ENCODE measurements at regions not wholly inside any gene's neighbourhood (a gene's known extent, or its start where the extent isn't known, plus 50 kb on each side); places are given as distances from the start of the nearest gene placed in this dataset.

GRCh38 chr20:59414936-59415623 is 114.7 kb downstream of the EDN3 start:
- DNase-seq (ENCODE audit: low read depth) = no peak
- TF ChIP-seq POLR2A (IDR thresholded peaks at IDR 0.05; ENCODE audit: extremely low read depth, insufficient read length) = no peak
- TF ChIP-seq CTCF (IDR thresholded peaks at IDR 0.05; ENCODE audit: low read depth, low read length) = no peak
- no peak for TF ChIP-seq MYC (IDR thresholded peaks at IDR 0.05; ENCODE audit: low read depth, low read length)
- no peak for TF ChIP-seq MAX (IDR thresholded peaks at IDR 0.05; ENCODE audit: low read depth, low read length)

GRCh38 chr20:59416916-59417315 is 116.5 kb downstream of the EDN3 start:
- DNase-seq (ENCODE audit: low read depth) = no peak
- TF ChIP-seq CTCF (IDR thresholded peaks at IDR 0.05; ENCODE audit: low read depth, low read length) (no peak), POLR2A (IDR thresholded peaks at IDR 0.05; ENCODE audit: extremely low read depth, insufficient read length) (no peak), MAX (IDR thresholded peaks at IDR 0.05; ENCODE audit: low read depth, low read length) (no peak), MYC (IDR thresholded peaks at IDR 0.05; ENCODE audit: low read depth, low read length) (no peak)
- no peak overlapping the region for H3K4me3 ChIP-seq (ENCODE audit: low read depth, low read length)

More at GRCh38 chr20:59414936-59415623, 114.7 kb downstream of the EDN3 start:
- no peak overlapping the region for H3K4me3 ChIP-seq (ENCODE audit: low read depth, low read length)

- no peak for DNase-seq (ENCODE audit: low read depth)
- TF ChIP-seq MAX (IDR thresholded peaks at IDR 0.05; ENCODE audit: low read depth, low read length) = no peak
- no peak for TF ChIP-seq CTCF (IDR thresholded peaks at IDR 0.05; ENCODE audit: low read depth, low read length)
- H3K4me3 ChIP-seq (ENCODE audit: low read depth, low read length) = no peak overlapping the region
These were observed 120.7 kb downstream of the EDN3 start for GRCh38 chr20:59421089-59421488.

- H3K4me3 ChIP-seq (ENCODE audit: low read depth, low read length) = no peak overlapping the region
- no peak for DNase-seq (ENCODE audit: low read depth)
- TF ChIP-seq CTCF (IDR thresholded peaks at IDR 0.05; ENCODE audit: low read depth, low read length) = no peak
- TF ChIP-seq MAX (IDR thresholded peaks at IDR 0.05; ENCODE audit: low read depth, low read length) = no peak
- TF ChIP-seq POLR2A (IDR thresholded peaks at IDR 0.05; ENCODE audit: extremely low read depth, insufficient read length) = no peak
- no peak for TF ChIP-seq MYC (IDR thresholded peaks at IDR 0.05; ENCODE audit: low read depth, low read length)
These were observed 121.7 kb downstream of the EDN3 start for GRCh38 chr20:59421920-59422637.

GRCh38 chr20:59422872-59423544 is 122.6 kb downstream of the EDN3 start:
- TF ChIP-seq POLR2A (IDR thresholded peaks at IDR 0.05; ENCODE audit: extremely low read depth, insufficient read length) = no peak
- TF ChIP-seq CTCF (IDR thresholded peaks at IDR 0.05; ENCODE audit: low read depth, low read length) = no peak
- no peak overlapping the region for H3K4me3 ChIP-seq (ENCODE audit: low read depth, low read length)

More at GRCh38 chr20:59422872-59423544, 122.6 kb downstream of the EDN3 start:
- DNase-seq (ENCODE audit: low read depth) = no peak

Measured in NB4 (cell line).